Thyroid gland (tissue), 4 donors: ENCODE measurements at regions not wholly inside any gene's neighbourhood (a gene's known extent, or its start where the extent isn't known, plus 50 kb on each side); places are given as distances from the start of the nearest gene placed in this dataset.

Experiments
- DNase-seq, 2 donors: peaks; one replicate each; pipeline ENCODE4 v3.0.0-alpha.2; 2019
- H3K27ac ChIP-seq, 3 donors: fragments of 200-600 bp; sonication (generic); 1 replicate in 2 of 3; 2 replicates in 1 of 3; pipeline ENCODE4 v1.5.1; 2016 to 2019; ENCODE audit warnings: mild to moderate bottlenecking in 1 of 3, moderate library complexity in 1 of 3
- H3K27me3 ChIP-seq: fragments of 200-600 bp; sonication (generic); one replicate; pipeline ENCODE4 v1.5.1; 2019
- H3K36me3 ChIP-seq, 2 donors: fragments of 200-600 bp; sonication (generic); one replicate each; pipeline ENCODE4 v1.5.1; 2016 to 2019
- H3K4me1 ChIP-seq, 2 donors: fragments of 200-600 bp; sonication (generic); one replicate each; pipeline ENCODE4 v1.5.1; 2017 to 2019
- H3K4me3 ChIP-seq, 3 donors: fragments of 200-600 bp; sonication (generic); replicated peaks in 1 of 3; 1 replicate in 2 of 3; 2 replicates in 1 of 3; pipeline ENCODE4 v1.5.1; 2016; ENCODE audit warnings: mild to moderate bottlenecking in 1 of 3
- H3K9me3 ChIP-seq: fragments of 200-600 bp; sonication (generic); one replicate; pipeline ENCODE4 v1.5.1; 2017
- POLR2A ChIP-seq, 2 donors: fragments of 450-650 bp; IDR thresholded peaks; one replicate each; pipeline ENCODE4 v1.6.1; 2017; ENCODE audit warnings: antibody characterized with exemption in 2 of 2, mild to moderate bottlenecking in 2 of 2, moderate library complexity in 1 of 2
- WGBS, 2 donors: methylation state at CpG; one replicate each; pipeline ENCODE4 v1.1.5; 2017; 5-methylcytosine and 5-hydroxymethylcytosine counted together
- intact Hi-C: fragments of 100-400 bp; cut with DNase I; formaldehyde crosslinking; loops from one replicate; pipeline ENCODE4 v1.15.1; 2023
- TF ChIP-seq, protein P1 (sequence below), 6 experiments: fragments of 200-600 bp in 3 of 6; fragments of 450-650 bp in 3 of 6; sonication (generic) in 3 of 6; IDR thresholded peaks; one replicate each; pipeline ENCODE4 v1.5.1; 2016 to 2019; ENCODE audit warnings: antibody characterized with exemption in 6 of 6, mild to moderate bottlenecking in 2 of 6, inconsistent platforms in 1 of 6, moderate library complexity in 1 of 6

DNA sequence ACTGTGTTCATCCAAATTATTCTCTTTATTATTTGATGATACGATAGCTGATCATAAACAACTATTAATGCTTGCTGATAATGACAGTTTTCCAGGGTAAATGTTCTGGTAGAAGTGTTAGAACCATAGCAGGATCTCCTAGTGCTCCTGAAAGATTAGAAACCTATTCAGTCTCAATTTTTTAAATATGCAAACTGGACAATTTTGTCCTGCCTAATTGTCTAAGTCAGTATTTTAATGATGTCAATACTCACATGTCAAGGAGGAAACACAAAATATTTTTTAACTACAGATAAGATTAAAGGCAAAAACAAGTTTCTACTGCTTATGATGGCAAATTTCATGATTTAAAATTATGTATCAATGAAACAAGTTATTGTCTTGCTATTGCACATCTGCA, 233.9 kb downstream of the RFPL4B start:
- H3K27ac ChIP-seq = no peak overlapping the region
- no peaks in the 10 kb centered on the region for H3K9me3 ChIP-seq
- H3K4me3 ChIP-seq = no peak overlapping the region
- 96 to 98% methylated on average over 1 of the region's 1 CpG for WGBS, 2 donors
- TF ChIP-seq, protein P1, sequence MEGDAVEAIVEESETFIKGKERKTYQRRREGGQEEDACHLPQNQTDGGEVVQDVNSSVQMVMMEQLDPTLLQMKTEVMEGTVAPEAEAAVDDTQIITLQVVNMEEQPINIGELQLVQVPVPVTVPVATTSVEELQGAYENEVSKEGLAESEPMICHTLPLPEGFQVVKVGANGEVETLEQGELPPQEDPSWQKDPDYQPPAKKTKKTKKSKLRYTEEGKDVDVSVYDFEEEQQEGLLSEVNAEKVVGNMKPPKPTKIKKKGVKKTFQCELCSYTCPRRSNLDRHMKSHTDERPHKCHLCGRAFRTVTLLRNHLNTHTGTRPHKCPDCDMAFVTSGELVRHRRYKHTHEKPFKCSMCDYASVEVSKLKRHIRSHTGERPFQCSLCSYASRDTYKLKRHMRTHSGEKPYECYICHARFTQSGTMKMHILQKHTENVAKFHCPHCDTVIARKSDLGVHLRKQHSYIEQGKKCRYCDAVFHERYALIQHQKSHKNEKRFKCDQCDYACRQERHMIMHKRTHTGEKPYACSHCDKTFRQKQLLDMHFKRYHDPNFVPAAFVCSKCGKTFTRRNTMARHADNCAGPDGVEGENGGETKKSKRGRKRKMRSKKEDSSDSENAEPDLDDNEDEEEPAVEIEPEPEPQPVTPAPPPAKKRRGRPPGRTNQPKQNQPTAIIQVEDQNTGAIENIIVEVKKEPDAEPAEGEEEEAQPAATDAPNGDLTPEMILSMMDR (IDR thresholded peaks at IDR 0.05) = no peak
- TF ChIP-seq POLR2A (IDR thresholded peaks at IDR 0.05) = no peak
- peaks cover 4 to 14% of the 10 kb centered on the region in 2 donors for H3K4me1 ChIP-seq
- no peaks in the 10 kb centered on the region for H3K36me3 ChIP-seq
- intact Hi-C loops = no loop called here
- DNase-seq = no peak
- no peaks in the 10 kb centered on the region for H3K27me3 ChIP-seq

DNA sequence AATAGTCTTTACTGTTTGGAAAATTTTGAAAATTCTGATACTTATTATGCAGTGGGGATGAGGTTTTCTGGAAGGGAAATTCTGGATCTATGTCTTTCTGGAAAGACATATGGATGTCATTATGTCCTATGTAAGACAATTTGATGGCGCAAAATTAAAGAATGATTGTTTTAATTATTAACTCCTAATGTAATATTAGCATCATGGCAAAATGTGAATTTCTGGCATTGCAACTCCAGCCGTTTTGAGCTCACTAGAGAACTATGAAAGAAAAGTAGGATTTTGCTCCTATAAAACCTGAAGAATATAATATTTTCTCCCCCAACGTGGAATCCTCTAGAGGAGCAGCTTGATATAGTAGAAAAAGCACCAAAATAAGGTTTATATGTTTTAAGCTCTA, 243.2 kb downstream of the RFPL4B start:
- no peaks in the 10 kb centered on the region for H3K9me3 ChIP-seq
- H3K4me1 ChIP-seq = no peaks in the 10 kb centered on the region
- intact Hi-C loops = no loop called here
- H3K27me3 ChIP-seq = no peaks in the 10 kb centered on the region
- H3K27ac ChIP-seq = no peak overlapping the region
- TF ChIP-seq POLR2A (IDR thresholded peaks at IDR 0.05) = no peak
- TF ChIP-seq, protein P1 (IDR thresholded peaks at IDR 0.05) = no peak
- 85 to 92% methylated on average over 3 of the region's 3 CpGs for WGBS, 2 donors
- no peak overlapping the region for H3K4me3 ChIP-seq
- DNase-seq = no peak
- no peaks in the 10 kb centered on the region for H3K36me3 ChIP-seq

- H3K4me3 ChIP-seq = no peak overlapping the region
- no peaks in the 10 kb centered on the region for H3K4me1 ChIP-seq
- no peaks in the 10 kb centered on the region for H3K36me3 ChIP-seq
- TF ChIP-seq, protein P1 (IDR thresholded peaks at IDR 0.05) = no peak
- TF ChIP-seq POLR2A (IDR thresholded peaks at IDR 0.05) = no peak
- no peaks in the 10 kb centered on the region for H3K27me3 ChIP-seq
- DNase-seq = no peak
- no peaks in the 10 kb centered on the region for H3K9me3 ChIP-seq
- intact Hi-C loops = no loop called here
- H3K27ac ChIP-seq = no peak overlapping the region
Observed at GRCh38 chr6:112591329-112591728, 244.2 kb downstream of the RFPL4B start.

DNA sequence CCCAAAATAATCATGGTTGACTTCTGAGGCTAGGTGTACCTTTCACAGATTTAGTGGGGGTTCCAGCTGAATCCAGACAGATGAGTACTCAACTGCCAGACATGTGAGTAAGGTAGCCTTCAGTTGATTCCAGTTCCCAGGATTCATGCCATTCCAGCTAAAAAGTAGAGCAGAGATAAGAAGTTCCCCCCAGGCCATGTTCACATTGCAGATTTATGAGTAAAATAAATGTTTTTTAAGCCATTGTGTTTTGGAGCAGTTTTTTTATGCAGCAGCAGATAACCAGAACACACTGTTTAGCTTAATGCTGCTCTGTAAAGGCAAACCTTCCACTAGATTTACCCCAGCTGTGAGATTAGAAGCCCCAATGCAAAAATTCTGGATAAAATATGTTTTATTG, 245.0 kb downstream of the RFPL4B start:
- Histone ChIP-seq H3K9me3 (no peaks in the 10 kb centered on the region), H3K4me3 (no peak overlapping the region), H3K27me3 (no peaks in the 10 kb centered on the region), H3K4me1 (no peaks in the 10 kb centered on the region), H3K36me3 (no peaks in the 10 kb centered on the region), H3K27ac (no peak overlapping the region)
- intact Hi-C loops = no loop called here
- TF ChIP-seq POLR2A (IDR thresholded peaks at IDR 0.05) = no peak
- TF ChIP-seq, protein P1 (IDR thresholded peaks at IDR 0.05) = no peak
- no peak for DNase-seq

DNA sequence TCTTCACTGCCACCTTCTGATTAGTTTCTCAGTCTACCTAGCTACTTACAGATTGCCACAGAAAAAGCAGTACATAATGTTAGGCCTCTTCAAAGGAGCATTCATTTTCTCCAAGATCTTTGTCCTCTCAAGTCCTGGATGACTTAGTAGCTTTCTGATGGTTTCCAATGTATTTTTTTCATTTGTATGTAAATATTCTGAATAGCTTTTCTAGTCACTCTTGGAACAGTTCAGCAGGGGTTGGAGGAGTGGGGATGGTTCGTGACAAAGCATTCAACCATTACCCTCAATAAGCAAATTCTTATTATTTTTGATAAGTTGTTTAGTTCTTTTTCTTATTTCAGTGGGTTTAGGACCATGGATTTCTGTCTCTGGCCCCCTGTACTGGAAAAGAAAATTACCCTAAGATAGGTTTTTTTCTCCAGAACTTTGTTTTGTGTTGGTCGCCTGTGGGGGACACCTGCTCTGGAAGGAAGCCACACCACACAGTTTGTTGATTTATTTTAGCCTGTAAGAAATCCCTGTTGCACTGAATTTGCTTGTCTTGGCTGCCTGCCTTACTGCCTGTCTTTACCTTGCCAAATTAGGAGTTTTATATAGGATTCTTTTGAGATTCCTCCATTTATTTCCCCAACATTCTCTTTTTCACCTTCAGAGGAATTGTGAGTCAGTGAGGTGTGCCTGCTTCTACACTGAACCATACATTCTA, 247.9 kb downstream of the RFPL4B start:
- Histone ChIP-seq H3K4me1 (no peaks in the 10 kb centered on the region), H3K4me3 (no peak overlapping the region), H3K27ac (peak overlapping the region in 1 of 3 donors; percentile 3), H3K36me3 (no peaks in the 10 kb centered on the region), H3K27me3 (no peaks in the 10 kb centered on the region), H3K9me3 (no peaks in the 10 kb centered on the region)
- peak; percentile 29 to 62 for DNase-seq
- intact Hi-C loops = no loop called here
- WGBS, 2 donors = 21 to 35% methylated on average over 2 of the region's 2 CpGs
- no peak for TF ChIP-seq POLR2A (IDR thresholded peaks at IDR 0.05)
- TF ChIP-seq, protein P1 (IDR thresholded peaks at IDR 0.05) = peak in 1 of 6 experiments; percentile 27
